ENCODE measurements at regions not wholly inside any gene's neighbourhood (a gene's known extent, or its start where the extent isn't known, plus 50 kb on each side); places are given as distances from the start of the nearest gene placed in this dataset.

DNA sequence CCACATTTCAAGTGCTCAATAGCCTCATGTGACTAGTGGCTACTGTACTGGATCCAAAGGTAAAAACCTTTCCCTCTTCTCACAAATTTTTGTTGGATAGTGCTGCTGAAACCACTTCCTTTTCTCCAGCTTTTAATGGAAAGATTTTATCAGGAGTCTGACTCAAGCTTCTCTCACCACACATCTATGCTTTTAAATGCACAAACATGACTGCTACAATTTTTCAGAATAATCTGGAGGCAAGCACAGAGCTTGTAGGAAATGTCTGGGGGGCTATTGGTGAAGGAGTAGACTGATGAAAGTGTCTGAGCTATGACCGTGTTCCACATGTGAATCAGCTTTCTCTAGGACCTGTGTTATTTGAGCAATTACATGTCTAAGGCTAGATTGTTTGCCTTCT is 101.1 kb upstream of the FAT3 start:
- Histone ChIP-seq H3K4me3 (replicated peaks; ENCODE audit: insufficient read depth, low read length) (no peak overlapping the region), H3K27ac (replicated peaks) (no peak overlapping the region), H3K27me3 (ENCODE audit: insufficient read depth, poor library complexity, severe bottlenecking) (no peaks in the 10 kb centered on the region)
- no peak for DNase-seq (ENCODE audit: low read depth in 1 of 2, low spot score in 1 of 2)
- TF ChIP-seq SPI1 (IDR thresholded peaks at IDR 0.05; ENCODE audit: borderline replicate concordance, low read depth) (no peak), GABPA (IDR thresholded peaks at IDR 0.05; ENCODE audit: low read depth) (no peak), POLR2AphosphoS5 (IDR thresholded peaks at IDR 0.05; ENCODE audit: low read depth) (no peak), CTCF (IDR thresholded peaks at IDR 0.05; ENCODE audit: insufficient read depth, low read length) (no peak)
- TF ChIP-seq, protein P1, sequence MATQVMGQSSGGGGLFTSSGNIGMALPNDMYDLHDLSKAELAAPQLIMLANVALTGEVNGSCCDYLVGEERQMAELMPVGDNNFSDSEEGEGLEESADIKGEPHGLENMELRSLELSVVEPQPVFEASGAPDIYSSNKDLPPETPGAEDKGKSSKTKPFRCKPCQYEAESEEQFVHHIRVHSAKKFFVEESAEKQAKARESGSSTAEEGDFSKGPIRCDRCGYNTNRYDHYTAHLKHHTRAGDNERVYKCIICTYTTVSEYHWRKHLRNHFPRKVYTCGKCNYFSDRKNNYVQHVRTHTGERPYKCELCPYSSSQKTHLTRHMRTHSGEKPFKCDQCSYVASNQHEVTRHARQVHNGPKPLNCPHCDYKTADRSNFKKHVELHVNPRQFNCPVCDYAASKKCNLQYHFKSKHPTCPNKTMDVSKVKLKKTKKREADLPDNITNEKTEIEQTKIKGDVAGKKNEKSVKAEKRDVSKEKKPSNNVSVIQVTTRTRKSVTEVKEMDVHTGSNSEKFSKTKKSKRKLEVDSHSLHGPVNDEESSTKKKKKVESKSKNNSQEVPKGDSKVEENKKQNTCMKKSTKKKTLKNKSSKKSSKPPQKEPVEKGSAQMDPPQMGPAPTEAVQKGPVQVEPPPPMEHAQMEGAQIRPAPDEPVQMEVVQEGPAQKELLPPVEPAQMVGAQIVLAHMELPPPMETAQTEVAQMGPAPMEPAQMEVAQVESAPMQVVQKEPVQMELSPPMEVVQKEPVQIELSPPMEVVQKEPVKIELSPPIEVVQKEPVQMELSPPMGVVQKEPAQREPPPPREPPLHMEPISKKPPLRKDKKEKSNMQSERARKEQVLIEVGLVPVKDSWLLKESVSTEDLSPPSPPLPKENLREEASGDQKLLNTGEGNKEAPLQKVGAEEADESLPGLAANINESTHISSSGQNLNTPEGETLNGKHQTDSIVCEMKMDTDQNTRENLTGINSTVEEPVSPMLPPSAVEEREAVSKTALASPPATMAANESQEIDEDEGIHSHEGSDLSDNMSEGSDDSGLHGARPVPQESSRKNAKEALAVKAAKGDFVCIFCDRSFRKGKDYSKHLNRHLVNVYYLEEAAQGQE (IDR thresholded peaks at IDR 0.05; ENCODE audit: insufficient replicate concordance, low read depth), result no peak

- H3K4me3 ChIP-seq (replicated peaks; ENCODE audit: insufficient read depth, low read length), result no peak overlapping the region
- DNase-seq (ENCODE audit: low read depth in 1 of 2, low spot score in 1 of 2), result no peak
- no peak overlapping the region for H3K27ac ChIP-seq (replicated peaks)
- H3K27me3 ChIP-seq (ENCODE audit: insufficient read depth, poor library complexity, severe bottlenecking), result no peaks in the 10 kb centered on the region
- TF ChIP-seq CTCF (IDR thresholded peaks at IDR 0.05; ENCODE audit: insufficient read depth, low read length) (no peak), POLR2AphosphoS5 (IDR thresholded peaks at IDR 0.05; ENCODE audit: low read depth) (no peak), GABPA (IDR thresholded peaks at IDR 0.05; ENCODE audit: low read depth) (no peak), SPI1 (IDR thresholded peaks at IDR 0.05; ENCODE audit: borderline replicate concordance, low read depth) (no peak)
- TF ChIP-seq, protein P1 (IDR thresholded peaks at IDR 0.05; ENCODE audit: insufficient replicate concordance, low read depth), result no peak
Measured at GRCh38 chr11:92122561-92122960, 102.1 kb upstream of the FAT3 start.

DNA sequence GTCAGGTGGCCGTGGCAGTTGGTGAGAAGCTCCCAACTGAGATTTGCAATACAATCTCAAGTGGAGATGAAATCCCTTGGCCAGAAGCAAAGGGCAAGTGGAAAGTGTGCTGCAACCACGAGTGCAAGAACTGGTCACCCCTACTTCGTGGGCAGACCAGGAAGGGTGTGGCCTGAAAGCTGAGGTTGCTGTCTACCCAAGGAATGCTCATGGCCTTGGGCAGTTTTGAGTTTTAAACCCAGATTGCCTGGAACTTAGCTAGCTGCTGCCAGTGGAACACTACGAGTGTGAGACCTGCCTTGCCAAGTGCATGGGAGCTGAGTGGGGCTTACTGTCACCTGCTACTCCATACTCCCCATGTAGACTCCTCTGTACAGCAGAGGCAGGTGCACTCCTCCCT is 113.3 kb upstream of the FAT3 start:
- TF ChIP-seq GABPA (IDR thresholded peaks at IDR 0.05; ENCODE audit: low read depth) (no peak), SPI1 (IDR thresholded peaks at IDR 0.05; ENCODE audit: borderline replicate concordance, low read depth) (no peak), CTCF (IDR thresholded peaks at IDR 0.05; ENCODE audit: insufficient read depth, low read length) (no peak), POLR2AphosphoS5 (IDR thresholded peaks at IDR 0.05; ENCODE audit: low read depth) (no peak)
- TF ChIP-seq, protein P1 (IDR thresholded peaks at IDR 0.05; ENCODE audit: insufficient replicate concordance, low read depth), result no peak
- no peak overlapping the region for H3K27ac ChIP-seq (replicated peaks)
- H3K27me3 ChIP-seq (ENCODE audit: insufficient read depth, poor library complexity, severe bottlenecking), result no peaks in the 10 kb centered on the region
- H3K4me3 ChIP-seq (replicated peaks; ENCODE audit: insufficient read depth, low read length), result no peak overlapping the region
- DNase-seq (ENCODE audit: low read depth in 1 of 2, low spot score in 1 of 2), result no peak
